A172 (cell line): ENCODE measurements at regions not wholly inside any gene's neighbourhood (a gene's known extent, or its start where the extent isn't known, plus 50 kb on each side); places are given as distances from the start of the nearest gene placed in this dataset.
"Not testable (repeated sequence)": the region's sequence is repeated elsewhere in the genome, so short reads cannot be mapped to it uniquely, and the experiment has no call there.

Source experiments
- DNase-seq: peaks from one replicate; pipeline ENCODE4 v3.0.0-alpha.2; 2015; ENCODE audit warnings: low spot score

DNA sequence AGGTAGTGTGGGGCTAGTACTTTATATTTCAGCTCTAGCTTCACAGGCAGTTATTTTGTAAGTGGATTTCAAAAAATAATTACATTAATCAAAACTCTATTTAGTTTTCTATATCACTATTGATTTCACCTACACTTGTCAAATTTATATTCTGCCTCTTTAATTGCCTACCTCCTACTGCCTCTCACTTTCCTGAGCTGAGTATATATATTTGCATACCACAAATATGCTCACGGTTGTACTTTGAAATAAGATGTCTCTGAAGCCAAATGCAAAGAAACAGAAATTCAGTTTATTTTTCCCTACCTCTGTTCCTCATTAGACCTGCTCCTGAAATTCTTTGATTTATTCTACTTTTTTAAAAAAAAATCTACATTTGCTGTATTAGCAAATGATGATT lies 309.3 kb upstream of the TGFBR2 start:
- no peak for DNase-seq

DNA sequence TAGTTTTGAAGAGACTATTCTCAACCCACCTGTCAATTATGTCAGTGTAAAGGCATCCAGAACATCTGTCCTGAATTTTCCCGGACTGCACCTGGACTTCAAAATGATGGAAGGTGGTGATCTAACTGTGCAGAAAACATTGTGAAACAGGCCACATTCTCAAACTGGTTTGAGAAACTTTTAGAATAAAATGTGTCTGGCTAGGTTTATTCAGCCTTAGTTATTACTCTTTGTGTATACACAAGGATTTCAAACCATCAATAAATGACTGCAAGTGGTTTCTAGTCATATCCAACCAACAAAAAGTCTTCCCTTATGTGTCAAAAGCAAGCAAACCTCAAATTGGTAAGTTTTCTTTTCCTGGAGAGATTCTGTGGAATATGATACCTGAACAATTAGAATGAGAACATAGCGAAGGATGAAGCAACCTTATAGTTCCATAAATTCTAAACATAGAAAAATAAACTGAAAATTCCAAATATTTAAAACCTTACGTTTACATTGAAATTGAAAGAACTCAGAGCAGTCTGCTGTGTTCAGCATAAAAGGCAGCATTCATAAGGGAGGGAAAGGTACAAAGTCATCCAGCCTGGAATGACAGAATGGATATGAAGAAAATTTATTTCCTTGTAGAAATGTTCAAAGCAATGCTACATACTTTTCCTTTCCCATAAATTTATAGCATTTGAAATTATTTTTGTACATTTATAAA lies 306.6 kb upstream of the TGFBR2 start:
- no peak for DNase-seq

DNA sequence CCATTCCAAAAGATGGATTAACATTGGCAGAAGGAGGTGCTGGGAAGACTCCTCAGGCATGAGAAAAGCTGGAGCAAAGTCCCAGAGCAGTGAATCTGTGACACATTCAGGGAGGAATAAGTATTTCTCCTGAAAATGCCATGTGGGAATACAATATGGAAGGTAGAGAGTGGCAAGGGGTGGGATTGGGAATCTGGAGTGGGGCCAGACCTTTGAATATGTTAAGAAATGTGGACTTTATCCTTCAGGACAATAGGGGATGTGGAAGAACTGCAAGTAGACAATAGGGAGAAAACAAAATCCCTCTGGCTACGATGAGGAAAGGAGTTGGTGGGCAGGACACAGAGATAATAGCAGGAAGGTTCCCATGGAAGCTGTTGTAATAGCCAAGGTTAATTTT lies 305.6 kb upstream of the TGFBR2 start:
- DNase-seq: no peak

- DNase-seq: no peak
Observed at GRCh38 chr3:30302027-30302426, 304.4 kb upstream of the TGFBR2 start.

DNA sequence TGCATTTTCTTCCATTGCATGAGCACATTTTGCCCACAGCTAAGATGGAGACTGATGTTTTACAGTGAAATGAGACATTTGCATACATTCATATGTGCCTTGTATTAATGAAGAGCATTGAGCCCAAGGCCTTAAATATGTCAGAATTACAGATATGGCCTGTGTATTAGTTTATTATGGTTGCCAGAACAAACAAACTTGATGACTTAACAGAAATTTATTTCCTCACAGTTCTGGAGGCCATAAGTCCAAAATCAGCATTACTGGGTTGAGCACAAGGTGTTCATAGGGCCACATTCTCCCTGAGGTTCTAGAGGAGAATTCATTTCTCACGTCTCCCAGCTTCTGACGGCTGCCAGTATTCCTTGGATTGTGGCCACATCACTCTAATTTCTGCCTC lies 302.6 kb upstream of the TGFBR2 start:
- DNase-seq: no peak

- DNase-seq: peak; percentile 89
Observed at GRCh38 chr3:30305021-30305420, 301.4 kb upstream of the TGFBR2 start.

GRCh38 chr3:30306896-30307295 lies 299.5 kb upstream of the TGFBR2 start:
- DNase-seq: no peak

DNA sequence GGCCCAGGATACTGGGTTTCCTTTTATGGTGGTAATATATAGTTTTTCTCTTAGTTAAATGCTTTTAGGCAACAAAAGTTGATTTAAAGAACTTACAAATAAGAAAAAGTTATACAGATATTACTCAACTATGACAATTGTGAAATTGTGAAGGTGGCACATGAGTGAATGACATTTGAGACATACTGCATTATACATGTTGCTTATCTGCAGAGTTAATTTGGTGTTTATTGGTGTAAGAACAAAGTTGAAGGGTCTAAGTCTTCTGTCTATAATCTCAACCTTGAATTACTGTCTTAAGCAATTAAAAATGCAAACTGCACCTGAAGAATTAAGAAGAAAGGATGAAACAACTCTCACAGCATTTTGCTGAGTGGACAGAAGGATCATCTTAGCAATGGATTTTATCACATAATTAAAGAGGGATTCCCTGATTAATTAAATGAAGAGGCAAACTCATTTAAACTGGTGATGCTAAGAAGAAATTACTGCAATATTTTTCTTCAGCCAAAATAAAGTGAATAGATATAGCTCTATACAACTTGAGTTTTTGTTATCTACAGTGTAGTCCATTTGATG lies 298.9 kb upstream of the TGFBR2 start:
- no peak for DNase-seq

GRCh38 chr3:30308131-30308530 lies 298.3 kb upstream of the TGFBR2 start:
- DNase-seq: no peak

- DNase-seq: no peak
Observed at GRCh38 chr3:30309961-30310954, 296.1 kb upstream of the TGFBR2 start.

- no peak for DNase-seq
Observed at GRCh38 chr3:30311781-30312180, 294.6 kb upstream of the TGFBR2 start.

DNA sequence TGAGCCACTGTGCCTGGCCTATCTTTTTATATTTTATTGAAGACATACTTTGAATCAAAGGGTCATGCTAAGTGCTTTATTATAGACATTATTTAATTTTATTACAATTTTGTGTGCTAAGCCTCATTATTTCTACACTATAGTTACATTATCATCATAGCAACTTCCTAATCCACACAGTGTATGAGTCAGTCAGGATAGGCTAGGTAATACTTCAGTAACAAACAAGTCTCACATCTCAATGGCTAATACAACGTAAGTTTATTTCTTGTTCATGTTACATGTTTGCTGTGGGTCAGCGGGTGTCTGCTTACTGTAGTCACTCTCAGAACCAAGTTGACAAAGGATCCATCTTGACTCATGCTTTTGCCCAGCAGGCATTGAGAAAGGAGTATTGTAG lies 292.6 kb upstream of the TGFBR2 start:
- no peak for DNase-seq

DNA sequence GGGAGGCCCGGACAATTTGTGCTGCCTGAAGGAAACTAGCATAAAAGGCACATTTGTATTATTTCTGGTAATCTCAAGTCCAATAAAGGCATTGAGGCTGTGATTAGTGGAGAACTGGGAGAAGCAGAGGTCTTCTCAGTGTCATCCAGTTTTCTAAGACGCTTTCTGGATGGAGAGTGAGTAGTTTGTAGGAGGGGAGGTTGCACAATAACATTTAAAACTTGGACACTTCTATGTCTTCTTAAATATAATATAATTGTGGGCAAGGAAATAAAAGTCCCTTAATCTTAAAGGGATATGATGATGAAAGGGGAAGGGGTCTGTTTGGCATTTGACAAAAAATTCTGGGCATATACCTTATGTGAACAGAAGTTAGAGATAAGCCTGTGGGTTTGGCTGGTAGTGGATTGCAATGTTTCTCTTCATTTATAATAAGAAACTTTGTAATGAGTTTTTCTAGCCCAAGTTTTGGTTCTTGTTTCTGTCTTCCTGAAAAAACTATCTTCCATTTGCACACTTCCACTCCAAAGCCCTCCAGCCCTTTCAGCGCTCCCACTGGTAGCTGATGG lies 291.6 kb upstream of the TGFBR2 start:
- no peak for DNase-seq

- no peak for DNase-seq
Observed at GRCh38 chr3:30315447-30315846, 291.0 kb upstream of the TGFBR2 start.

GRCh38 chr3:30317561-30317960 lies 288.8 kb upstream of the TGFBR2 start:
- no peak for DNase-seq

GRCh38 chr3:30318110-30318509 lies 288.3 kb upstream of the TGFBR2 start:
- no peak for DNase-seq

DNA sequence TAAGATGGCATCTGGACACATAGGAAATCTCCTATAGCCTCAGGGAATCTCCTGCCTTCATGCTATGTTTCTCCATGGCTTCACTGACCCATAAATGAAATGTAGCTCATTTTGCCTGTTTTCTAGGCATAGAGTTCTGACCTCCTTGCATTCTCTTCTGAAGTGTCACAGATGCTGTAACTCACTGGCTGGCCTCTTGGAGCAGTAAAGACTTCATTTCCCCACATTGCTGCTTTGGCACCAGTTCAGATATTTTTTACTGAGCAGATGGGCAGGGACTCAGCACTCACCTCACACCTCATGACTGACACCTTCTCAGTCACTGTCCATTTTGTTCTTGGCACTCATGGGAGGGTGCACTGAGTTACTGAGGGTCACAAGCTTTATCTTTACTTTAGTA lies 286.7 kb upstream of the TGFBR2 start:
- DNase-seq: peak; percentile 71

DNA sequence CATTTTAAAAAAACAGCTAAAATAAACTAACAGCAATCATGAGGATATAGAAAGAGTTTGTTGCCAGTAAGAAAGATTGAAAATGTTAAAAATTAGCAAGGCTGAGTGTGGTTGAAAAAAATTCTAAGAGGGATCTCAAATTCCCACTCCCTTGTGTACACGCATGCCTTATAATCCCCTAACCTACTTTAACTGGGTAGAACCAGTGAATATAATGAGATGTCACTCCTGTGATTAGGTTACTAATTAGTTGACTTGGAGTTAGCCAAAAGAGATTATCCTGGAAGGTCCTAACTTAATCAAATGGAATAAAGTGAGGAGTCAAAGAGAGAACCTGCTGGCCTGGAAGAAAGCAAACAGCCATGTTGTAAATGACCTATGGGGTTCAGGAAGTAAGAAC lies 286.0 kb upstream of the TGFBR2 start:
- DNase-seq: no peak

DNA sequence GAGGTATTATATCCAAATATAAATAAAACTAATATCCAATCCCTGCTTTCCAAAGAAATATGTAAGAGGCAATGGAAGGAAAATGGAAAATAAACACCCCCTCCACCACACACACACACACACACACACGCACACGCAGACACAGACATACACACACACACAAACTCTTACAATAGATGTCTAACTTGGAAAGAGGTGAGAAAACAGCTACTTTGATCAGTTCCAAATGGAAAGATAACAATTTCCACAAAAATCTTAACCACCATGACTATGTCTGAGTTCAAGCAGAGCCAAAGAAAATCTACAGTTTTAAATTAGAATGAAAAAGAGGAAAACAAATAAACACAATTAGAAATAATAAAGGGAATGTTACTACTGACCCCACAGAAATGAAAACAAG lies 285.3 kb upstream of the TGFBR2 start:
- no peak for DNase-seq

- DNase-seq: not testable (repeated sequence)
Observed at GRCh38 chr3:30323649-30324048, 282.8 kb upstream of the TGFBR2 start.

DNA sequence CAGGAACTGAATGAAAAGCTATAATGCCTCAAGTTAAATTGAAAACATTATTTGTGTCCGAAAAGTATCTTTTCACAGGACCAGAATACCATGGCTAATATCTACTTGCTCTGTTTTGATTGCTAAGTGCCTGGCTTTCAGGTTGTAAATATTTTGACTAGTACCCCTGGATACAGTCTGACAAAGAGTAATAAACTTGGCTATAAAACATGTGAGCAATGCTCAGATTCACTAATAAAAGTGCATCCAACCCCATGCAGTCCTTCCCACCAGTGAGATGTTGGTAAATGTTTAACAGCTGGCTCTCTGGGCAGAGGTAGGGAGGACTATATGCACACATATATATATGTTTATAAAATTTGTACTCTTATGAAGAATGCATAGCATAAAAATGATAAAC lies 281.8 kb upstream of the TGFBR2 start:
- DNase-seq: no peak

DNA sequence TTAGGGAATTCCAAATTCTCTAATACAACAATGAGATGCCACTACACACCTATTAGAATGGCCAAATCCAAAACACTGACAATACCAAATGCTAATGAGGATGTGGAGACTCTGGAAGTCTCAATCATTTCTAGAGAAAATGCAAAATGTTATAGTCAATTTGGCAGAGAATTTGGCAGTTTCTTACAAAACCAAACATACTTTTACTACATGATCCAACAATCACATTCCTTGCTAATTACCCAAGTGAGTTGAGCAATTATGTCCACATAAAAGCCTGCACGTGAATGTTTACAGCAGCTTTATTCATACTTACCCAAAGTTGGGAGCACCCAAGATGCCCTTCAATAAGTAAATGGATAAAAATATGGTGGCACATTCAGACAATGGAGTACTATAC lies 278.4 kb upstream of the TGFBR2 start:
- DNase-seq: not testable (repeated sequence)
